ENCODE measurements at regions not wholly inside any gene's neighbourhood (a gene's known extent, or its start where the extent isn't known, plus 50 kb on each side); places are given as distances from the start of the nearest gene placed in this dataset.

- TF ChIP-seq CTCF (IDR thresholded peaks at IDR 0.05), result no peak
- TF ChIP-seq POLR2A (IDR thresholded peaks at IDR 0.05), result no peak
- TF ChIP-seq POLR2AphosphoS5 (IDR thresholded peaks at IDR 0.05), result no peak
These were observed 436.5 kb downstream of the RAB28 start for GRCh38 chr4:13047591-13047990.

All from transverse colon (tissue), 4 donors.